Lung (tissue), 11 donors: ENCODE measurements at regions not wholly inside any gene's neighbourhood (a gene's known extent, or its start where the extent isn't known, plus 50 kb on each side); places are given as distances from the start of the nearest gene placed in this dataset.

Experiments used
- ATAC-seq: fragments of 200-7000 bp; cut with Tn5 transposase; one replicate; pipeline ENCODE4 v1.9.1; 2020; ENCODE audit warnings: moderate number of reproducible peaks; ENCODE audit not compliant: insufficient read depth, low FRiP score
- DNase-seq, 3 donors: peaks; one replicate each; pipeline ENCODE4 v3.0.0-alpha.2; 2013 to 2017
- H3K27ac ChIP-seq, 2 donors: one replicate each; pipeline ENCODE4 v1.5.1; 2013; ENCODE audit warnings: mild to moderate bottlenecking in 2 of 2, moderate library complexity in 2 of 2, control low read depth in 1 of 2, inconsistent platforms in 1 of 2, low read depth in 1 of 2, low read length in 1 of 2
- H3K27me3 ChIP-seq, 3 donors: one replicate each; pipeline ENCODE4 v1.5.1; 2013; ENCODE audit warnings: low read length in 2 of 3; ENCODE audit not compliant: control insufficient read depth in 3 of 3, insufficient read depth in 3 of 3
- H3K36me3 ChIP-seq, 4 donors: one replicate each; pipeline ENCODE4 v1.5.1; 2013; ENCODE audit warnings: low read length in 4 of 4, mild to moderate bottlenecking in 1 of 4, moderate library complexity in 1 of 4; ENCODE audit not compliant: control insufficient read depth in 4 of 4, insufficient read depth in 4 of 4
- H3K4me1 ChIP-seq, 5 donors: one replicate each; pipeline ENCODE4 v1.5.1; 2013; ENCODE audit warnings: low read length in 5 of 5, mild to moderate bottlenecking in 2 of 5, moderate library complexity in 1 of 5; ENCODE audit not compliant: control insufficient read depth in 5 of 5, insufficient read depth in 5 of 5
- H3K4me3 ChIP-seq: one replicate; pipeline ENCODE4 v1.5.1; 2013; ENCODE audit warnings: mild to moderate bottlenecking, control low read depth, moderate library complexity
- H3K9ac ChIP-seq, 2 donors: one replicate each; pipeline ENCODE4 v1.5.1; 2013; ENCODE audit warnings: low read length in 2 of 2, control low read depth in 1 of 2; ENCODE audit not compliant: insufficient read depth in 1 of 2
- H3K9me3 ChIP-seq, 4 donors: one replicate each; pipeline ENCODE4 v1.5.1; 2013; ENCODE audit warnings: low read length in 3 of 4, mild to moderate bottlenecking in 1 of 4, moderate library complexity in 1 of 4; ENCODE audit not compliant: control insufficient read depth in 4 of 4, insufficient read depth in 3 of 4
- WGBS, 2 donors: extraction: QIAGEN DNeasy Blood & Tissue Kit; methylation state at CpG; one replicate each; pipeline ENCODE4 v1.1.7; 2013; 5-methylcytosine and 5-hydroxymethylcytosine counted together
- TF ChIP-seq, protein P1 (sequence below): IDR thresholded peaks from 2 replicates; pipeline ENCODE4 v1.5.1; 2012; ENCODE audit warnings: mild to moderate bottlenecking; ENCODE audit errors: control extremely low read depth, extremely low read depth
- donor health status: control.
- donor health status: control.
- donor health status: Bipolar disorder and iron deficiency.
- donor health status: healthy.
- donor health status: DM: yes; HTN: yes; CAD: no.

DNA sequence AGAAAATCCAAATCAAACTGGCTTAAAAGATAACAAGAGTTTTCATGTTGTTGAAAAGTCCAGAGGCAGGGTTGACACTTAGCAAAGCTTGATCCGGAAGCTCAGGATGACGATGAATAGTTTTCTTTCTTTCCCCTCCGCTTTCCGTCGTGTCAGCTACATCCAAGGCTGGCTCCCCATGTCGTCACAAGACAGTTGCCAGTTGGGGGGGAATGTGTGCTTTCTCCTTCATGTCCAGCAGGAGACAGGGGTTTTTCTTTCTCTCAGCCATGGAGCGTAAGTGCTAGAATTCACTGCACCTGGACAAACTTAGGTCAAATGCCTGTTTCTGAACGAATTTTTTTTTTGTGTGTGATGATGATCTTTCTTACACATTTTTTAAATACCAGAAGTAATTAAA lies 273.8 kb upstream of the RGMA start:
- Histone ChIP-seq H3K4me1 (peaks cover 0 to 8% (median 0%) of the 10 kb centered on the region in 5 donors), H3K4me3 (no peak overlapping the region), H3K9me3 (peaks cover 0 to 2% (median 0%) of the 10 kb centered on the region in 4 donors), H3K36me3 (no peaks in the 10 kb centered on the region), H3K27ac (no peak overlapping the region), H3K27me3 (no peaks in the 10 kb centered on the region), H3K9ac (no peak overlapping the region)
- DNase-seq = peak; percentile 37 to 45 (median 40)
- WGBS, 2 donors = 38 to 46% methylated on average over 8 of the region's 8 CpGs
- no peak for ATAC-seq
- TF ChIP-seq, protein P1, sequence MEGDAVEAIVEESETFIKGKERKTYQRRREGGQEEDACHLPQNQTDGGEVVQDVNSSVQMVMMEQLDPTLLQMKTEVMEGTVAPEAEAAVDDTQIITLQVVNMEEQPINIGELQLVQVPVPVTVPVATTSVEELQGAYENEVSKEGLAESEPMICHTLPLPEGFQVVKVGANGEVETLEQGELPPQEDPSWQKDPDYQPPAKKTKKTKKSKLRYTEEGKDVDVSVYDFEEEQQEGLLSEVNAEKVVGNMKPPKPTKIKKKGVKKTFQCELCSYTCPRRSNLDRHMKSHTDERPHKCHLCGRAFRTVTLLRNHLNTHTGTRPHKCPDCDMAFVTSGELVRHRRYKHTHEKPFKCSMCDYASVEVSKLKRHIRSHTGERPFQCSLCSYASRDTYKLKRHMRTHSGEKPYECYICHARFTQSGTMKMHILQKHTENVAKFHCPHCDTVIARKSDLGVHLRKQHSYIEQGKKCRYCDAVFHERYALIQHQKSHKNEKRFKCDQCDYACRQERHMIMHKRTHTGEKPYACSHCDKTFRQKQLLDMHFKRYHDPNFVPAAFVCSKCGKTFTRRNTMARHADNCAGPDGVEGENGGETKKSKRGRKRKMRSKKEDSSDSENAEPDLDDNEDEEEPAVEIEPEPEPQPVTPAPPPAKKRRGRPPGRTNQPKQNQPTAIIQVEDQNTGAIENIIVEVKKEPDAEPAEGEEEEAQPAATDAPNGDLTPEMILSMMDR = no peak

DNA sequence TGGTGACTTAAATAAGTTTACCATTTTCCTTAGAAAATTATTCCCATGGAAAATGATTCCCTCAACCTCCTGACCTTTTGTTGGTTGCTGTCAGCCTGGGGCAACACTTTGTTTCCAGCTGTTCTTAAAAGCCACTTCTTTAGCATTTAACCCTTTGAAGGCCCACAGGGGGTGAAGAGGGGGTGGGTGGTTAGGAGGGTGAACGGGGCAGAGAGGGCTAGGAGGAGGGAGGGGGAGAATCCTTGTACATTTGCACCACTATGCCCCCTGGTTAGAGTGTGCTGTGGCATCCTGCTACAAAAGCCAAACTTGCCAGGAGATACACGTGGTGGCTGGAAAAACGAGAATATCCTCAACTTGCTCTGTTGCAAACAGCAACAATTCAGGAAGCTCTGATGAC lies 273.2 kb upstream of the RGMA start:
- no peak for ATAC-seq
- TF ChIP-seq, protein P1 = no peak
- H3K27ac ChIP-seq = no peak overlapping the region
- peaks cover 0 to 2% (median 0%) of the 10 kb centered on the region in 4 donors for H3K9me3 ChIP-seq
- no peak overlapping the region for H3K4me3 ChIP-seq
- no peaks in the 10 kb centered on the region for H3K36me3 ChIP-seq
- 22 to 47% methylated on average over 3 of the region's 3 CpGs for WGBS, 2 donors
- no peaks in the 10 kb centered on the region for H3K27me3 ChIP-seq
- peaks cover 0 to 8% (median 0%) of the 10 kb centered on the region in 5 donors for H3K4me1 ChIP-seq
- H3K9ac ChIP-seq = no peak overlapping the region
- peak in 2 of 3 donors; percentile 9 to 18 for DNase-seq

DNA sequence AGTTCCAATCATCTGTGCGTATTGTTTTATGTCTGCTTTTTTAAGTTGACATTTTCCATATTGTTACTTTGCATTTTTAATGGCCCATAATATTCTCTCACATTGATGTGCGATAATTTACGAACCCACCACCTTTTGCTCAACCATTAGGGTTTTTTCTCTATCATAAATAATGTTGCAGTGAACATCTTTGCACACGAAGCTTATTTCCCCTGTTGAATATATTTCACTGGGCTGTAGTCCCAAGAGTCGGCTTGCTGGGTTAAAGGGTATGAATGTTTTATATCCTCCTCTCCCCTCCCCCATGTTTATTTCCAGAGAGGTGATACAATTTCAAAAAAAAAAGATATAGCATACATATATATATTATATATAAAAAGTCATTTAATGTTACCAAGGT lies 272.7 kb upstream of the RGMA start:
- peak in 1 of 3 donors; percentile 5 for DNase-seq
- Histone ChIP-seq H3K36me3 (no peaks in the 10 kb centered on the region), H3K9ac (no peak overlapping the region), H3K27me3 (no peaks in the 10 kb centered on the region), H3K4me1 (peaks cover 0 to 8% (median 0%) of the 10 kb centered on the region in 5 donors), H3K27ac (no peak overlapping the region), H3K4me3 (no peak overlapping the region), H3K9me3 (peaks cover 0 to 4% (median 0%) of the 10 kb centered on the region in 4 donors)
- TF ChIP-seq, protein P1 = no peak
- no peak for ATAC-seq
- 64 to 70% methylated on average over 5 of the region's 5 CpGs for WGBS, 2 donors

DNA sequence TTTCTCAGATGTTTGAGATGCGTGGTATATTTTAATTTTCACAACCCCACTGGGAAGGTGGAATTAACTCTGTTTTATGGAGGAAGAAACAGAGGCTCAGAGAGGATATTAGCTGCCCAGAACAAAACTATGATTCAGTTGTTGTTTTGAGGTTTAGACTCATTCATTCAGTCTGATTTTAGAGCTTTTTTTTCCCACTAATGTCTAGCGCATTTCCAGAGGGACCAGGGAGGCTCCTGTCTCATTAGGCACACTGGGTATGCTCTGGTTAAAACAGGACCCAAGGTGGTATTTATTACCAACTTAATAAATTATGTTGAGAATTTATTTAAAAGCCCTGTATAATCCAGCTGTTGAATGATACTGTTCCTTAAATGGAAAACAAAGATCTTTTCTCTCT lies 272.0 kb upstream of the RGMA start:
- H3K36me3 ChIP-seq = no peaks in the 10 kb centered on the region
- peaks cover 0 to 8% (median 0%) of the 10 kb centered on the region in 5 donors for H3K4me1 ChIP-seq
- H3K4me3 ChIP-seq = no peak overlapping the region
- H3K27ac ChIP-seq = no peak overlapping the region
- ATAC-seq = no peak
- TF ChIP-seq, protein P1 = no peak
- no peak for DNase-seq
- WGBS, 2 donors = 92 to 94% methylated on average over 2 of the region's 2 CpGs
- no peaks in the 10 kb centered on the region for H3K27me3 ChIP-seq
- H3K9me3 ChIP-seq = peaks cover 0 to 4% (median 0%) of the 10 kb centered on the region in 4 donors
- H3K9ac ChIP-seq = no peak overlapping the region
